HCT116 (cell line): ENCODE measurements at regions not wholly inside any gene's neighbourhood (a gene's known extent, or its start where the extent isn't known, plus 50 kb on each side); places are given as distances from the start of the nearest gene placed in this dataset.

Experiments
- ATAC-seq: fragments of 200-7000 bp; cut with Tn5 transposase; 2 replicates; pipeline ENCODE4 v1.9.1; 2020; ENCODE audit warnings: mild to moderate bottlenecking, moderate library complexity
- BruUV-seq: library from RNA; stranded (reverse); fragments of 400-500 nt; replicated peaks from 2 replicates; lab custom pipeline; 2021; lab: Mats Ljungman, UMichigan
- CTCF ChIA-PET: fragments of 300-600 bp; sonication (Branson Sonifier 250); formaldehyde crosslinking; loops from one replicate; lab custom pipeline; 2021; ENCODE audit warnings: antibody characterized with exemption; lab: Charles Lee
- POLR2A ChIA-PET: fragments of 300-600, 350-600 bp; sonication (Branson Sonifier 250); formaldehyde crosslinking; loops from one replicate; lab custom pipeline; 2021; ENCODE audit warnings: antibody characterized with exemption; lab: Charles Lee
- RAD21 ChIA-PET, 2 experiments: fragments of 300-600 bp; sonication (Branson Sonifier 250); formaldehyde crosslinking; loops; one replicate each; lab custom pipeline; 2023; ENCODE audit warnings: low total read pairs in 2 of 2; ENCODE audit not compliant: uncharacterized antibody in 2 of 2, unreplicated experiment in 2 of 2, low non-redundant PET in 1 of 2; lab: Charles Lee
- DNase-seq: peaks from one replicate; pipeline ENCODE4 v3.0.0-alpha.2; 2010; ENCODE audit warnings: low read depth, low spot score
- H2AFZ ChIP-seq: fragments of 200-600 bp; shearing (Covaris generic), sonication (generic); 2 replicates; pipeline ENCODE4 v1.6.1; 2017; ENCODE audit warnings: low read depth, mixed run types, mixed read lengths, antibody characterized with exemption, low read length; ENCODE audit not compliant: poor library complexity, severe bottlenecking
- H3K27ac ChIP-seq: 2 replicates; pipeline ENCODE4 v1.5.1; 2012; ENCODE audit warnings: low read depth, low read length
- H3K27me3 ChIP-seq: fragments of 200-600 bp; sonication (generic); 2 replicates; pipeline ENCODE4 v1.6.1; 2016; ENCODE audit warnings: mixed run types, low read length, mixed read lengths; ENCODE audit not compliant: insufficient read depth
- H3K36me3 ChIP-seq, 2 experiments: fragments of 200-500 bp in 1 of 2; fragments of 200-600 bp in 1 of 2; sonication (Bioruptor generic) in 1 of 2; sonication (generic) in 1 of 2; 2 replicates each; pipeline versions ENCODE4 v1.5.1 to v1.6.1; 2014 to 2016; ENCODE audit warnings: low read length in 2 of 2, inconsistent platforms in 1 of 2, mixed read lengths in 1 of 2, mixed run types in 1 of 2; ENCODE audit not compliant: insufficient read depth in 2 of 2, control insufficient read depth in 1 of 2
- H3K4me1 ChIP-seq, 2 experiments: fragments of 200-600 bp in 1 of 2; sonication (generic) in 1 of 2; 2 replicates each; pipeline versions ENCODE4 v1.5.1 to v1.6.1; 2012 to 2017; ENCODE audit warnings: low read length in 2 of 2, inconsistent platforms in 1 of 2, mild to moderate bottlenecking in 1 of 2, mixed read lengths in 1 of 2, mixed run types in 1 of 2, moderate library complexity in 1 of 2; ENCODE audit not compliant: insufficient read depth in 2 of 2, control insufficient read depth in 1 of 2
- H3K4me2 ChIP-seq: fragments of 200-600 bp; sonication (generic); 2 replicates; pipeline ENCODE4 v1.6.1; 2017; ENCODE audit warnings: mixed run types, low read length, mixed read lengths
- H3K4me3 ChIP-seq, 2 experiments: fragments of 200-600 bp in 1 of 2; sonication (generic) in 1 of 2; replicated peaks in 1 of 2; 2 replicates each; pipeline ENCODE4 v1.5.1; 2011 to 2016; ENCODE audit warnings: low read length in 2 of 2, control low read depth in 1 of 2, low read depth in 1 of 2, mild to moderate bottlenecking in 1 of 2, mixed read lengths in 1 of 2, mixed run types in 1 of 2
- H3K79me2 ChIP-seq: fragments of 200-600 bp; sonication (generic); 2 replicates; pipeline ENCODE4 v1.6.1; 2017; ENCODE audit warnings: mild to moderate bottlenecking, mixed run types, low read length, moderate library complexity, mixed read lengths; ENCODE audit not compliant: insufficient read depth
- H3K9ac ChIP-seq: fragments of 200-600 bp; sonication (generic); 2 replicates; pipeline ENCODE4 v1.6.1; 2016; ENCODE audit warnings: low read length, mixed read lengths
- H3K9me2 ChIP-seq: fragments of 200-600 bp; sonication (generic), shearing (Covaris generic); 2 replicates; pipeline ENCODE4 v1.6.1; 2017; ENCODE audit warnings: mixed run types, mild to moderate bottlenecking, moderate library complexity; ENCODE audit not compliant: insufficient read depth
- H3K9me3 ChIP-seq, 2 experiments: fragments of 200-500 bp in 1 of 2; fragments of 200-600 bp in 1 of 2; sonication (Bioruptor generic) in 1 of 2; sonication (generic) in 1 of 2; 2 replicates each; pipeline ENCODE4 v1.6.1; 2014 to 2017; ENCODE audit warnings: low read length in 2 of 2, mixed read lengths in 2 of 2, inconsistent platforms in 1 of 2, low read depth in 1 of 2, mild to moderate bottlenecking in 1 of 2, mixed run types in 1 of 2, moderate library complexity in 1 of 2; ENCODE audit not compliant: control insufficient read depth in 1 of 2, insufficient read depth in 1 of 2
- H4K20me1 ChIP-seq: fragments of 200-600 bp; sonication (generic), shearing (Covaris generic); 2 replicates; pipeline ENCODE4 v1.6.1; 2017; ENCODE audit warnings: mixed run types, mild to moderate bottlenecking, moderate library complexity; ENCODE audit not compliant: insufficient read depth
- CBX3 ChIP-seq: IDR thresholded peaks from 2 replicates; pipeline ENCODE4 v1.6.1; 2012; ENCODE audit warnings: low read depth
- EGR1 ChIP-seq: IDR thresholded peaks from 2 replicates; pipeline ENCODE4 v1.6.1; 2012; ENCODE audit warnings: low read depth
- EZH2 ChIP-seq: fragments of 200-600 bp; sonication (generic); IDR thresholded peaks from 2 replicates; pipeline ENCODE4 v1.6.1; 2017; ENCODE audit warnings: antibody characterized with exemption, mixed run types
- EZH2phosphoT487 ChIP-seq: fragments of 200-600 bp; IDR thresholded peaks from 2 replicates; pipeline ENCODE4 v1.6.1; 2018; ENCODE audit warnings: antibody characterized with exemption, borderline replicate concordance
- JUND ChIP-seq: IDR thresholded peaks from 2 replicates; pipeline ENCODE4 v1.6.1; 2012
- POLR2A ChIP-seq: IDR thresholded peaks from 2 replicates; pipeline ENCODE4 v1.7.0; 2011; ENCODE audit warnings: borderline replicate concordance; ENCODE audit not compliant: insufficient read depth, insufficient read length; ENCODE audit errors: extremely low read depth
- POLR2AphosphoS5 ChIP-seq: IDR thresholded peaks from 2 replicates; pipeline ENCODE4 v1.6.1; 2011; ENCODE audit warnings: mild to moderate bottlenecking, low read depth, low read length, moderate library complexity
- RAD21 ChIP-seq: IDR thresholded peaks from 2 replicates; pipeline ENCODE4 v1.6.1; 2012; ENCODE audit warnings: low read depth, mild to moderate bottlenecking
- SIN3A ChIP-seq: IDR thresholded peaks from 2 replicates; pipeline ENCODE4 v1.6.1; 2012; ENCODE audit warnings: low read depth
- SRF ChIP-seq: IDR thresholded peaks from 2 replicates; pipeline ENCODE4 v1.6.1; 2012; ENCODE audit warnings: low read depth
- YY1 ChIP-seq: IDR thresholded peaks from 2 replicates; pipeline ENCODE4 v1.6.1; 2011; ENCODE audit warnings: low read length, low read depth, moderate library complexity, mild to moderate bottlenecking; ENCODE audit not compliant: insufficient replicate concordance; ENCODE audit errors: extremely low read depth
- intact Hi-C: fragments of 100-400 bp; cut with micrococcal nuclease; formaldehyde crosslinking; loops from 2 replicates; pipeline ENCODE4 v1.10.0; 2022
- TF ChIP-seq, protein P1 (sequence below), 3 experiments: fragments of 200-600 bp in 1 of 3; sonication (generic) in 1 of 3; IDR thresholded peaks in 2 of 3; conservative IDR thresholded peaks in 1 of 3; 2 replicates each; pipeline ENCODE4 v1.5.1; 2012 to 2017; ENCODE audit warnings: low read depth in 2 of 3, low read length in 2 of 3, antibody characterized with exemption in 1 of 3, borderline replicate concordance in 1 of 3, control low read depth in 1 of 3, mild to moderate bottlenecking in 1 of 3, mixed read lengths in 1 of 3, mixed run types in 1 of 3, moderate library complexity in 1 of 3; ENCODE audit not compliant: insufficient read depth in 1 of 3
- TF ChIP-seq, protein P2 (sequence below): IDR thresholded peaks from 2 replicates; pipeline ENCODE4 v1.6.1; 2011; ENCODE audit warnings: mild to moderate bottlenecking, low read length, moderate library complexity; ENCODE audit not compliant: insufficient replicate concordance; ENCODE audit errors: extremely low read depth

DNA sequence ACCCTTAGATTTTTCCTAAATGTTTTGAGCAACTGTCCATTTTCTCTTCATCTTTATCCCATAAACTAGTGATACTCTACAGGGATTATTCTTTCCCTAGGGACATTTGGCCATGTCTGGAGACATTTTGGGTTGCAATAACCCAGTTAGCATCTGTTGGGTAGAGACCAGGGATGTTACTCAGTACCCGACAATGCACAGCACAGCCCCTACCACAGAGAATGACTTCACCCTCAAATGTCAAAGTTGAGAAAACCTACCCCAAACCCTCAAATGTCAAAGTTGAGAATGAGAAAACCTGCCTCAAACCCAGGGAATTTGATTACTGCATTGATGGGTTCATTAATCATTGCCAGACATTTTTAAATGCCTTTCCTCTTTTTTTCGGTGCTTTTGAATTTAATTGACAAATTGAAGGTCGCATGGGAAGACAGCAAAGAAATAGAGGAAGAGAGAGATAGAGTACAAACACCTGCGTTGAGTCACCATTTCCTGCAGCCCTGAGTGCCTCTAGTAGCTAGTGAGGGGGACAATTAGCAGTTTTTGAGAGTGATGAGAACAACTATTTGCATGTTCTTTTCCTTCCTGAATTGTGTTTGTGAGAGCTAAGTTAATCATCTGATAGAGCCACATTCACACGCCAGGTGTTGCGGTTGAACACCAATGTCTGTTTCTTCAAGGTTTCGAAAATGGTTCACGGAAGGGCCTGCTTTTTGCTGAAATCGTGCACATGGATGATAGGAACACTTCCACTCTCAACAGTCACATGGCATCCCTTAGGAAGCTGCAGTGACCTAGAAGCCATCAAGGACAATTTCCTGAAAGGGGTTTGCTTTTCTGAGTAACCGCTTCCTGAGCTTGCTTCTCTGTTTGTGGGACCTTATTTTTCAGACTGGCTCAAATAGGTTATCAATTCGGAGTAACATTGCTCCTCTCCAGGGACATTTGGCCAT, 203.9 kb upstream of the VCX3A start (continued):
- no peak for TF ChIP-seq EZH2phosphoT487

DNA sequence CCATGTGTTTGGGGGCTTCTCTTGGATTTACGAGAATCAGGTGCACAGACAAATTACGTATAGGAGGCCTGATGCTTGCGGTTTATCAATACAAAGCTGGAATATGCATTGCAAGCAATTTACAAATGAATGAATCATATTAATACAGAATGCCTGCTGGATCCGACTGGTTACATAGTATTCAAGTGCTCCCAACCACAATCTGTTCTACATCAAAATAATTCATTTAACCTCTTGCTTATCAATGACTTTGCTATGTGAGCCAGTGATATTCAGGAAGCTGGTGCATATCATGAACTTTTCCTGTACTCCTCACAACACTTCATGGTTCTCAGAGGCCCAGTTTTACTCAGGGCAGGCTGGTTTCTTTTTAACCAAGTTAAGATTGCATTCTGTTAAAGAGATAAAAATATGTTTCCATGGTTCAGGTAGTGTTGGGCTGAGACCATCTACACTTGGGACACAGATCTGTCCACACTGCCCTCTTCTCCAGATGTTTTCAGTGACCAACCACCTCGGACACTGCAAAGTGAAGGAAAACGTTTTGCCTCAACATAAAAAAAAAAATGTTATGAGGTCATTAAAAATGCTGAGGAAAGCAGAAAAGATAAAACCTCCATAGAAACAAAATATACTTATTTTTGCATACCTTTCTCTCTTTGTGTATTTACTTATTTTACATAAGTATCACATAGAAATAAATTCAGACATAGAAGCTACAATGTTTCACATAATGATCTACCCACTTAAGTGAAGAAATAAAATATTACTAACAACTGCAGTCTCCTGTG, 200.1 kb upstream of the VCX3A start:
- H3K4me2 ChIP-seq = no peak overlapping the region
- no peaks in the 10 kb centered on the region for H3K9me3 ChIP-seq
- H3K9me2 ChIP-seq = no peaks in the 10 kb centered on the region
- no peaks in the 10 kb centered on the region for H3K36me3 ChIP-seq
- POLR2A ChIA-PET = no interaction called here
- no peaks in the 10 kb centered on the region for H3K4me1 ChIP-seq
- intact Hi-C loops = no loop called here
- CTCF ChIA-PET = no interaction called here
- no peak overlapping the region for H2AFZ ChIP-seq
- BruUV-seq = no TSS peak
- ATAC-seq = no peak
- no peaks in the 10 kb centered on the region for H3K79me2 ChIP-seq
- no peaks in the 10 kb centered on the region for H3K27me3 ChIP-seq
- DNase-seq = no peak
- no peak overlapping the region for H3K27ac ChIP-seq
- RAD21 ChIA-PET = no interaction called here
- no peak overlapping the region for H3K9ac ChIP-seq
- H4K20me1 ChIP-seq = no peaks in the 10 kb centered on the region
- no peak overlapping the region for H3K4me3 ChIP-seq
- TF ChIP-seq CBX3 (no peak), JUND (no peak), POLR2A (no peak), POLR2AphosphoS5 (no peak), YY1 (no peak), EZH2 (no peak), SRF (no peak), SIN3A (no peak), EGR1 (no peak), RAD21 (no peak)
- TF ChIP-seq, protein P1, sequence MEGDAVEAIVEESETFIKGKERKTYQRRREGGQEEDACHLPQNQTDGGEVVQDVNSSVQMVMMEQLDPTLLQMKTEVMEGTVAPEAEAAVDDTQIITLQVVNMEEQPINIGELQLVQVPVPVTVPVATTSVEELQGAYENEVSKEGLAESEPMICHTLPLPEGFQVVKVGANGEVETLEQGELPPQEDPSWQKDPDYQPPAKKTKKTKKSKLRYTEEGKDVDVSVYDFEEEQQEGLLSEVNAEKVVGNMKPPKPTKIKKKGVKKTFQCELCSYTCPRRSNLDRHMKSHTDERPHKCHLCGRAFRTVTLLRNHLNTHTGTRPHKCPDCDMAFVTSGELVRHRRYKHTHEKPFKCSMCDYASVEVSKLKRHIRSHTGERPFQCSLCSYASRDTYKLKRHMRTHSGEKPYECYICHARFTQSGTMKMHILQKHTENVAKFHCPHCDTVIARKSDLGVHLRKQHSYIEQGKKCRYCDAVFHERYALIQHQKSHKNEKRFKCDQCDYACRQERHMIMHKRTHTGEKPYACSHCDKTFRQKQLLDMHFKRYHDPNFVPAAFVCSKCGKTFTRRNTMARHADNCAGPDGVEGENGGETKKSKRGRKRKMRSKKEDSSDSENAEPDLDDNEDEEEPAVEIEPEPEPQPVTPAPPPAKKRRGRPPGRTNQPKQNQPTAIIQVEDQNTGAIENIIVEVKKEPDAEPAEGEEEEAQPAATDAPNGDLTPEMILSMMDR (IDR thresholded peaks at IDR 0.05 in 2 of 3, conservative IDR thresholded peaks at IDR 0.05 in 1 of 3; ENCODE audit: borderline replicate concordance in 1 of 3, insufficient read depth in 1 of 3, low read depth in 2 of 3, low read length in 2 of 3) = no peak
- TF ChIP-seq, protein P2, sequence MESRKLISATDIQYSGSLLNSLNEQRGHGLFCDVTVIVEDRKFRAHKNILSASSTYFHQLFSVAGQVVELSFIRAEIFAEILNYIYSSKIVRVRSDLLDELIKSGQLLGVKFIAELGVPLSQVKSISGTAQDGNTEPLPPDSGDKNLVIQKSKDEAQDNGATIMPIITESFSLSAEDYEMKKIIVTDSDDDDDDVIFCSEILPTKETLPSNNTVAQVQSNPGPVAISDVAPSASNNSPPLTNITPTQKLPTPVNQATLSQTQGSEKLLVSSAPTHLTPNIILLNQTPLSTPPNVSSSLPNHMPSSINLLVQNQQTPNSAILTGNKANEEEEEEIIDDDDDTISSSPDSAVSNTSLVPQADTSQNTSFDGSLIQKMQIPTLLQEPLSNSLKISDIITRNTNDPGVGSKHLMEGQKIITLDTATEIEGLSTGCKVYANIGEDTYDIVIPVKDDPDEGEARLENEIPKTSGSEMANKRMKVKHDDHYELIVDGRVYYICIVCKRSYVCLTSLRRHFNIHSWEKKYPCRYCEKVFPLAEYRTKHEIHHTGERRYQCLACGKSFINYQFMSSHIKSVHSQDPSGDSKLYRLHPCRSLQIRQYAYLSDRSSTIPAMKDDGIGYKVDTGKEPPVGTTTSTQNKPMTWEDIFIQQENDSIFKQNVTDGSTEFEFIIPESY = no peak
